ENCODE measurements at regions not wholly inside any gene's neighbourhood (a gene's known extent, or its start where the extent isn't known, plus 50 kb on each side); places are given as distances from the start of the nearest gene placed in this dataset.

GRCh38 chr5:115351356-115352195 lies 55.1 kb upstream of the CCDC112 start:
- no peaks in the 10 kb centered on the region for H3K27me3 ChIP-seq
- no peaks in the 10 kb centered on the region for H3K9me3 ChIP-seq
- TF ChIP-seq POLR2AphosphoS5 (IDR thresholded peaks at IDR 0.05; ENCODE audit: insufficient read depth in 1 of 2, low read depth in 1 of 2) (no peak), POLR2A (IDR thresholded peaks at IDR 0.05) (no peak)
- DNase-seq (ENCODE audit: extremely low spot score in 2 of 2), result no peak
- H3K27ac ChIP-seq, result no peak overlapping the region
- H3K4me1 ChIP-seq, result peaks cover 4% of the 10 kb centered on the region
- H3K4me3 ChIP-seq, result no peak overlapping the region
- H3K36me3 ChIP-seq, result no peaks in the 10 kb centered on the region
- intact Hi-C loops (cut with DNase I), result no loop called here

GRCh38 chr5:115350894-115351293 lies 54.4 kb upstream of the CCDC112 start:
- DNase-seq (ENCODE audit: extremely low spot score in 2 of 2), result no peak
- TF ChIP-seq CTCF (IDR thresholded peaks at IDR 0.05) (no peak), POLR2AphosphoS5 (IDR thresholded peaks at IDR 0.05; ENCODE audit: insufficient read depth in 1 of 2, low read depth in 1 of 2) (no peak), POLR2A (IDR thresholded peaks at IDR 0.05) (no peak)
- no peaks in the 10 kb centered on the region for H3K27me3 ChIP-seq
- intact Hi-C loops (cut with DNase I), result no loop called here
- no peak overlapping the region for H3K4me3 ChIP-seq
- H3K4me1 ChIP-seq, result peaks cover 4% of the 10 kb centered on the region
- no peak overlapping the region for H3K27ac ChIP-seq
- no peaks in the 10 kb centered on the region for H3K9me3 ChIP-seq
- H3K36me3 ChIP-seq, result no peaks in the 10 kb centered on the region

DNA sequence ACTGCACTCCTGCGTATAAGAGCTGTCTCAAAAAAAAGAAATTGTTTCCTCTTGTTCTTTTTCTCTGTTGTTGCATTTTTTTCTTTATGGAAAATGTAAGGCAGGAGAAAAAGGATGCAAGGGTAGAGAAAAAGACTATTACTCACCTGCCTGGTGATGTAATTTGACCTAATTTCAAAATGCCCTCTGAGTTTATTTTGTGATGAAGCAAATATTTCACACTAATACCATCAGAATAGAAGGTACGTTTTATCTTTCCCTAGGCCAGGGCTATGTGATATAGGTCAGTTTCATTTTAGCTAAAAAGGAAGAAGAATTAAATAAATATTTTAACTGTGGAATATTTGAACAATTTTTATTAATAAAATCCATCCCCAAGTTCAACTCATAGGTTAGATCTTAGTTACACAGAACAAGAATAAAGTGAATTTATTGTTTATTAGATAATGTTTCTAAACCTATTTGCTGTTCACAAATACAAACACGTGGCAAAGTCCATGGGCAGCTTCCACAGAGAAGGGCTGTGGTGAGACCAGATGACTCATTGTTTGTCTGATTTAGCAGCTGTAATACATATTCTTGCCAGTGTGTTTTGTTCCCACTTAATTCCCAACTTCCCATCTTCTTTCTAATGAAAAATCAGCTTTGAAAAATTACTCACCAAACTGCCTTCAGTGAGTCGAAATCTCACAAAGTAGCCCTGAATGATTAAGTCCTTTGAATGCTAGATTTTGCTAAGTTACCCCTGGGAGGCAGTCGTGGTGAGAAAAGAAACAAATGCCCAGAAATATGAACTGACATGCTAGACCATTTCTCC lies 52.8 kb upstream of the CCDC112 start:
- no peaks in the 10 kb centered on the region for H3K36me3 ChIP-seq
- intact Hi-C loops (cut with DNase I), result no loop called here
- no peaks in the 10 kb centered on the region for H3K27me3 ChIP-seq
- H3K4me1 ChIP-seq, result peaks cover 4% of the 10 kb centered on the region
- no peak for TF ChIP-seq POLR2A (IDR thresholded peaks at IDR 0.05)
- peak in 1 of 3 experiments; percentile 28 for TF ChIP-seq CTCF (IDR thresholded peaks at IDR 0.05)
- peak in 1 of 2 donors; percentile 46 for TF ChIP-seq POLR2AphosphoS5 (IDR thresholded peaks at IDR 0.05; ENCODE audit: insufficient read depth in 1 of 2, low read depth in 1 of 2)
- no peak for DNase-seq (ENCODE audit: extremely low spot score in 2 of 2)
- peak overlapping the region; percentile 60 for H3K27ac ChIP-seq
- no peaks in the 10 kb centered on the region for H3K9me3 ChIP-seq
- no peak overlapping the region for H3K4me3 ChIP-seq

DNA sequence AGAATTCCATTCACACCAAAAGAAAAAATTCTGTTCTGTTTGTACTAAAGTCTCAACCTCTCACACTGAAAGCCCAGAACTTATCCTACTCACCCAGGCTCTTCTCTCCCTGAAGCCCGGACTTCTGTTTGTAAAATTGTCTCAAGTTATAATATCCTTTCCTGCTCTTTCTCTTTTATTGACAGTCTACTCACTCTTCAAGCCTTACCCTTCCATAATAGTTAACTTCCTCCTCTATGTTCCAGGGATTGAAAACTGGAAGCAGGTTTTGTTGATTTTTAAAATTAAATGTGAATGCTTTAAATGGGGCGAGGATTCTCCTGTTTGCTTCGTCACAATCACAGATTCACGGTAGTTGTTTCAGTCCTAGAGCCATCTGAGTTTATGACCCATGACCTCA lies 51.7 kb upstream of the CCDC112 start:
- Histone ChIP-seq H3K36me3 (no peaks in the 10 kb centered on the region), H3K9me3 (no peaks in the 10 kb centered on the region), H3K4me1 (peaks cover 4% of the 10 kb centered on the region), H3K27me3 (no peaks in the 10 kb centered on the region), H3K4me3 (no peak overlapping the region), H3K27ac (no peak overlapping the region)
- no peak for DNase-seq (ENCODE audit: extremely low spot score in 2 of 2)
- intact Hi-C loops (cut with DNase I), result no loop called here
- TF ChIP-seq CTCF (IDR thresholded peaks at IDR 0.05) (no peak), POLR2AphosphoS5 (IDR thresholded peaks at IDR 0.05; ENCODE audit: insufficient read depth in 1 of 2, low read depth in 1 of 2) (no peak), POLR2A (IDR thresholded peaks at IDR 0.05) (no peak)

Data from vagina (tissue), 2 donors.